WTC11 (cell line): ENCODE measurements at regions not wholly inside any gene's neighbourhood (a gene's known extent, or its start where the extent isn't known, plus 50 kb on each side); places are given as distances from the start of the nearest gene placed in this dataset.

Experiments used
- ATAC-seq: fragments of 200-7000 bp; cut with Tn5 transposase; 2 replicates; pipeline ENCODE4 v1.10.0; 2021; ENCODE audit warnings: mild to moderate bottlenecking, moderate library complexity
- CTCF ChIA-PET: fragments of 300-600 bp; sonication (Branson Sonifier 250); formaldehyde crosslinking; loops from one replicate; lab custom pipeline; 2021; ENCODE audit warnings: antibody characterized with exemption; lab: Charles Lee
- POLR2A ChIA-PET: fragments of 350-600 bp; sonication (Branson Sonifier 250); formaldehyde crosslinking; loops from one replicate; lab custom pipeline; 2021; ENCODE audit warnings: antibody characterized with exemption; lab: Charles Lee
- DNase-seq: peaks from one replicate; pipeline ENCODE4 v3.0.0; 2021; ENCODE audit warnings: low spot score
- H3K27ac Mint-ChIP-seq: 2 replicates; pipeline ENCODE4 v1.8.0; 2021; ENCODE audit warnings: mixed read lengths
- H3K27me3 Mint-ChIP-seq: 2 replicates; pipeline ENCODE4 v1.8.0; 2021; ENCODE audit warnings: low read depth, mild to moderate bottlenecking, moderate library complexity, mixed read lengths
- H3K36me3 Mint-ChIP-seq: 2 replicates; pipeline ENCODE4 v1.8.0; 2021; ENCODE audit warnings: mixed read lengths
- H3K4me1 Mint-ChIP-seq: 2 replicates; pipeline ENCODE4 v1.8.0; 2022; ENCODE audit warnings: mixed read lengths
- H3K4me3 Mint-ChIP-seq: 2 replicates; pipeline ENCODE4 v1.8.0; 2021; ENCODE audit warnings: mild to moderate bottlenecking, moderate library complexity, mixed read lengths
- H3K9me3 Mint-ChIP-seq: 2 replicates; pipeline ENCODE4 v1.8.0; 2021; ENCODE audit warnings: mixed read lengths
- CBFB ChIP-seq: sonication (generic); formaldehyde crosslinking; IDR thresholded peaks from 2 replicates; pipeline ENCODE4 v1.8.1; 2022; ENCODE audit warnings: mild to moderate bottlenecking, low read depth, missing genetic modification reagents
- CTCF ChIP-seq: fragments of 200-600 bp; IDR thresholded peaks from 2 replicates; pipeline ENCODE4 v1.8.0; 2022; ENCODE audit warnings: antibody characterized with exemption
- ELF4 ChIP-seq: sonication (generic); formaldehyde crosslinking; IDR thresholded peaks from 2 replicates; pipeline ENCODE4 v1.8.1; 2022; ENCODE audit warnings: low read depth, mild to moderate bottlenecking, moderate library complexity, missing genetic modification reagents
- ESRRA ChIP-seq: sonication (generic); formaldehyde crosslinking; IDR thresholded peaks from 2 replicates; pipeline ENCODE4 v1.8.1; 2022; ENCODE audit warnings: mild to moderate bottlenecking, missing genetic modification reagents, borderline replicate concordance
- FOXJ3 ChIP-seq: sonication (generic); formaldehyde crosslinking; IDR thresholded peaks from 2 replicates; pipeline ENCODE4 v1.9.0; 2021; ENCODE audit warnings: missing genetic modification reagents, mild to moderate bottlenecking, borderline replicate concordance
- GABPB1 ChIP-seq: sonication (generic); formaldehyde crosslinking; IDR thresholded peaks from 2 replicates; pipeline ENCODE4 v1.8.1; 2023; ENCODE audit warnings: mild to moderate bottlenecking, missing genetic modification reagents
- GRHL2 ChIP-seq: fragments of 250-450 bp; sonication (Bioruptor Pico); IDR thresholded peaks from 2 replicates; pipeline ENCODE4 v1.8.0; 2022; ENCODE audit warnings: mild to moderate bottlenecking, moderate library complexity; ENCODE audit not compliant: insufficient replicate concordance, severe bottlenecking
- MXD4 ChIP-seq: fragments of 250-450 bp; sonication (Bioruptor Pico); IDR thresholded peaks from 2 replicates; pipeline ENCODE4 v1.8.0; 2021; ENCODE audit warnings: mild to moderate bottlenecking, moderate library complexity, borderline replicate concordance
- NR1H2 ChIP-seq: sonication (generic); formaldehyde crosslinking; IDR thresholded peaks from 2 replicates; pipeline ENCODE4 v1.9.0; 2021; ENCODE audit warnings: mild to moderate bottlenecking, moderate library complexity, missing genetic modification reagents
- NR3C1 ChIP-seq: sonication (generic); formaldehyde crosslinking; conservative IDR thresholded peaks from 2 replicates; pipeline ENCODE4 v1.8.1; 2023; ENCODE audit warnings: low read depth, mild to moderate bottlenecking, missing genetic modification reagents
- RELA ChIP-seq: sonication (generic); formaldehyde crosslinking; IDR thresholded peaks from 2 replicates; pipeline ENCODE4 v1.8.1; 2022; ENCODE audit warnings: missing genetic modification reagents, mild to moderate bottlenecking, borderline replicate concordance
- SMAD4 ChIP-seq: sonication (generic); formaldehyde crosslinking; IDR thresholded peaks from 2 replicates; pipeline ENCODE4 v1.8.0; 2022; ENCODE audit warnings: mild to moderate bottlenecking, missing genetic modification reagents
- TEAD1 ChIP-seq: sonication (generic); formaldehyde crosslinking; IDR thresholded peaks from 2 replicates; pipeline ENCODE4 v1.8.0; 2022; ENCODE audit warnings: mild to moderate bottlenecking, missing genetic modification reagents
- ZNF219 ChIP-seq: sonication (generic); formaldehyde crosslinking; IDR thresholded peaks from 2 replicates; pipeline ENCODE4 v1.8.0; 2023; ENCODE audit warnings: missing genetic modification reagents, mild to moderate bottlenecking, borderline replicate concordance
- ZNF423 ChIP-seq: fragments of 250-450 bp; sonication (Bioruptor Pico); IDR thresholded peaks from 2 replicates; pipeline ENCODE4 v2.1.2; 2022; ENCODE audit warnings: mild to moderate bottlenecking, moderate library complexity
- ZNF671 ChIP-seq: fragments of 250-450 bp; sonication (Bioruptor Pico); IDR thresholded peaks from 2 replicates; pipeline ENCODE4 v1.8.0; 2021; ENCODE audit warnings: mild to moderate bottlenecking
- TF ChIP-seq, protein P1 (sequence below): sonication (generic); formaldehyde crosslinking; IDR thresholded peaks from 2 replicates; pipeline ENCODE4 v1.8.0; 2023; ENCODE audit warnings: mild to moderate bottlenecking, missing genetic modification reagents
- TF ChIP-seq, protein P2 (sequence below): sonication (generic); formaldehyde crosslinking; IDR thresholded peaks from 2 replicates; pipeline ENCODE4 v1.8.1; 2023; ENCODE audit warnings: mild to moderate bottlenecking, missing genetic modification reagents
- TF ChIP-seq, protein P3 (sequence below): sonication (generic); formaldehyde crosslinking; IDR thresholded peaks from 2 replicates; pipeline ENCODE4 v1.8.1; 2023; ENCODE audit warnings: mild to moderate bottlenecking, missing genetic modification reagents, borderline replicate concordance
- TF ChIP-seq, protein P4 (sequence below): sonication (generic); formaldehyde crosslinking; IDR thresholded peaks from 2 replicates; pipeline ENCODE4 v1.8.1; 2022; ENCODE audit warnings: low read depth, missing genetic modification reagents, borderline replicate concordance
- TF ChIP-seq, protein P5 (sequence below): sonication (generic); formaldehyde crosslinking; IDR thresholded peaks from 2 replicates; pipeline ENCODE4 v1.8.1; 2022; ENCODE audit warnings: mild to moderate bottlenecking, moderate library complexity, missing genetic modification reagents

- H3K27me3 Mint-ChIP-seq: no peaks in the 10 kb centered on the region
- peaks cover 27% of the 10 kb centered on the region for H3K4me1 Mint-ChIP-seq
- H3K36me3 Mint-ChIP-seq: no peaks in the 10 kb centered on the region
- TF ChIP-seq RELA (CRISPR knock-in tag) (no peak), CBFB (CRISPR knock-in tag) (no peak)
- CTCF ChIA-PET: no interaction called here
- no peak overlapping the region for H3K27ac Mint-ChIP-seq
- H3K4me3 Mint-ChIP-seq: no peak overlapping the region
- no peaks in the 10 kb centered on the region for H3K9me3 Mint-ChIP-seq
- DNase-seq (no peak), ATAC-seq (no peak)
- POLR2A ChIA-PET: no interaction called here
Measured at GRCh38 chr12:83468988-83469908, 782.5 kb downstream of the TMTC2 start.

- Mint-ChIP-seq H3K27ac (no peak overlapping the region), H3K4me3 (no peak overlapping the region), H3K9me3 (no peaks in the 10 kb centered on the region), H3K4me1 (peaks cover 14% of the 10 kb centered on the region), H3K27me3 (no peaks in the 10 kb centered on the region; the same call in 1 of the 2 replicates), H3K36me3 (no peaks in the 10 kb centered on the region)
- TF ChIP-seq ESRRA (CRISPR knock-in tag) (no peak), GABPB1 (CRISPR knock-in tag) (no peak), NR3C1 (CRISPR knock-in tag) (no peak), NR1H2 (CRISPR knock-in tag) (no peak), SMAD4 (CRISPR knock-in tag) (no peak), GRHL2 (CRISPR knock-in tag) (no peak), ZNF671 (CRISPR knock-in tag) (no peak), CTCF (no peak), FOXJ3 (CRISPR knock-in tag) (no peak), ZNF219 (CRISPR knock-in tag) (no peak), TEAD1 (CRISPR knock-in tag) (no peak), MXD4 (CRISPR knock-in tag) (no peak), ZNF423 (CRISPR knock-in tag) (no peak), ELF4 (CRISPR knock-in tag) (no peak)
- TF ChIP-seq, protein P1, sequence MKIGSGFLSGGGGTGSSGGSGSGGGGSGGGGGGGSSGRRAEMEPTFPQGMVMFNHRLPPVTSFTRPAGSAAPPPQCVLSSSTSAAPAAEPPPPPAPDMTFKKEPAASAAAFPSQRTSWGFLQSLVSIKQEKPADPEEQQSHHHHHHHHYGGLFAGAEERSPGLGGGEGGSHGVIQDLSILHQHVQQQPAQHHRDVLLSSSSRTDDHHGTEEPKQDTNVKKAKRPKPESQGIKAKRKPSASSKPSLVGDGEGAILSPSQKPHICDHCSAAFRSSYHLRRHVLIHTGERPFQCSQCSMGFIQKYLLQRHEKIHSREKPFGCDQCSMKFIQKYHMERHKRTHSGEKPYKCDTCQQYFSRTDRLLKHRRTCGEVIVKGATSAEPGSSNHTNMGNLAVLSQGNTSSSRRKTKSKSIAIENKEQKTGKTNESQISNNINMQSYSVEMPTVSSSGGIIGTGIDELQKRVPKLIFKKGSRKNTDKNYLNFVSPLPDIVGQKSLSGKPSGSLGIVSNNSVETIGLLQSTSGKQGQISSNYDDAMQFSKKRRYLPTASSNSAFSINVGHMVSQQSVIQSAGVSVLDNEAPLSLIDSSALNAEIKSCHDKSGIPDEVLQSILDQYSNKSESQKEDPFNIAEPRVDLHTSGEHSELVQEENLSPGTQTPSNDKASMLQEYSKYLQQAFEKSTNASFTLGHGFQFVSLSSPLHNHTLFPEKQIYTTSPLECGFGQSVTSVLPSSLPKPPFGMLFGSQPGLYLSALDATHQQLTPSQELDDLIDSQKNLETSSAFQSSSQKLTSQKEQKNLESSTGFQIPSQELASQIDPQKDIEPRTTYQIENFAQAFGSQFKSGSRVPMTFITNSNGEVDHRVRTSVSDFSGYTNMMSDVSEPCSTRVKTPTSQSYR: no peak
- TF ChIP-seq, protein P2, sequence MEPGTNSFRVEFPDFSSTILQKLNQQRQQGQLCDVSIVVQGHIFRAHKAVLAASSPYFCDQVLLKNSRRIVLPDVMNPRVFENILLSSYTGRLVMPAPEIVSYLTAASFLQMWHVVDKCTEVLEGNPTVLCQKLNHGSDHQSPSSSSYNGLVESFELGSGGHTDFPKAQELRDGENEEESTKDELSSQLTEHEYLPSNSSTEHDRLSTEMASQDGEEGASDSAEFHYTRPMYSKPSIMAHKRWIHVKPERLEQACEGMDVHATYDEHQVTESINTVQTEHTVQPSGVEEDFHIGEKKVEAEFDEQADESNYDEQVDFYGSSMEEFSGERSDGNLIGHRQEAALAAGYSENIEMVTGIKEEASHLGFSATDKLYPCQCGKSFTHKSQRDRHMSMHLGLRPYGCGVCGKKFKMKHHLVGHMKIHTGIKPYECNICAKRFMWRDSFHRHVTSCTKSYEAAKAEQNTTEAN (CRISPR knock-in tag): no peak
- TF ChIP-seq, protein P3, sequence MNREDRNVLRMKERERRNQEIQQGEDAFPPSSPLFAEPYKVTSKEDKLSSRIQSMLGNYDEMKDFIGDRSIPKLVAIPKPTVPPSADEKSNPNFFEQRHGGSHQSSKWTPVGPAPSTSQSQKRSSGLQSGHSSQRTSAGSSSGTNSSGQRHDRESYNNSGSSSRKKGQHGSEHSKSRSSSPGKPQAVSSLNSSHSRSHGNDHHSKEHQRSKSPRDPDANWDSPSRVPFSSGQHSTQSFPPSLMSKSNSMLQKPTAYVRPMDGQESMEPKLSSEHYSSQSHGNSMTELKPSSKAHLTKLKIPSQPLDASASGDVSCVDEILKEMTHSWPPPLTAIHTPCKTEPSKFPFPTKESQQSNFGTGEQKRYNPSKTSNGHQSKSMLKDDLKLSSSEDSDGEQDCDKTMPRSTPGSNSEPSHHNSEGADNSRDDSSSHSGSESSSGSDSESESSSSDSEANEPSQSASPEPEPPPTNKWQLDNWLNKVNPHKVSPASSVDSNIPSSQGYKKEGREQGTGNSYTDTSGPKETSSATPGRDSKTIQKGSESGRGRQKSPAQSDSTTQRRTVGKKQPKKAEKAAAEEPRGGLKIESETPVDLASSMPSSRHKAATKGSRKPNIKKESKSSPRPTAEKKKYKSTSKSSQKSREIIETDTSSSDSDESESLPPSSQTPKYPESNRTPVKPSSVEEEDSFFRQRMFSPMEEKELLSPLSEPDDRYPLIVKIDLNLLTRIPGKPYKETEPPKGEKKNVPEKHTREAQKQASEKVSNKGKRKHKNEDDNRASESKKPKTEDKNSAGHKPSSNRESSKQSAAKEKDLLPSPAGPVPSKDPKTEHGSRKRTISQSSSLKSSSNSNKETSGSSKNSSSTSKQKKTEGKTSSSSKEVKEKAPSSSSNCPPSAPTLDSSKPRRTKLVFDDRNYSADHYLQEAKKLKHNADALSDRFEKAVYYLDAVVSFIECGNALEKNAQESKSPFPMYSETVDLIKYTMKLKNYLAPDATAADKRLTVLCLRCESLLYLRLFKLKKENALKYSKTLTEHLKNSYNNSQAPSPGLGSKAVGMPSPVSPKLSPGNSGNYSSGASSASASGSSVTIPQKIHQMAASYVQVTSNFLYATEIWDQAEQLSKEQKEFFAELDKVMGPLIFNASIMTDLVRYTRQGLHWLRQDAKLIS (CRISPR knock-in tag): no peak
- TF ChIP-seq, protein P4, sequence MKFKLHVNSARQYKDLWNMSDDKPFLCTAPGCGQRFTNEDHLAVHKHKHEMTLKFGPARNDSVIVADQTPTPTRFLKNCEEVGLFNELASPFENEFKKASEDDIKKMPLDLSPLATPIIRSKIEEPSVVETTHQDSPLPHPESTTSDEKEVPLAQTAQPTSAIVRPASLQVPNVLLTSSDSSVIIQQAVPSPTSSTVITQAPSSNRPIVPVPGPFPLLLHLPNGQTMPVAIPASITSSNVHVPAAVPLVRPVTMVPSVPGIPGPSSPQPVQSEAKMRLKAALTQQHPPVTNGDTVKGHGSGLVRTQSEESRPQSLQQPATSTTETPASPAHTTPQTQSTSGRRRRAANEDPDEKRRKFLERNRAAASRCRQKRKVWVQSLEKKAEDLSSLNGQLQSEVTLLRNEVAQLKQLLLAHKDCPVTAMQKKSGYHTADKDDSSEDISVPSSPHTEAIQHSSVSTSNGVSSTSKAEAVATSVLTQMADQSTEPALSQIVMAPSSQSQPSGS (CRISPR knock-in tag): no peak
- TF ChIP-seq, protein P5, sequence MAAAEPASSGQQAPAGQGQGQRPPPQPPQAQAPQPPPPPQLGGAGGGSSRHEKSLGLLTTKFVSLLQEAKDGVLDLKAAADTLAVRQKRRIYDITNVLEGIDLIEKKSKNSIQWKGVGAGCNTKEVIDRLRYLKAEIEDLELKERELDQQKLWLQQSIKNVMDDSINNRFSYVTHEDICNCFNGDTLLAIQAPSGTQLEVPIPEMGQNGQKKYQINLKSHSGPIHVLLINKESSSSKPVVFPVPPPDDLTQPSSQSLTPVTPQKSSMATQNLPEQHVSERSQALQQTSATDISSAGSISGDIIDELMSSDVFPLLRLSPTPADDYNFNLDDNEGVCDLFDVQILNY: no peak
- ChIA-PET CTCF (no interaction called here), POLR2A (no interaction called here)
- no peak for DNase-seq
- no peak for ATAC-seq
Measured at GRCh38 chr12:83465632-83466031, 778.9 kb downstream of the TMTC2 start.
